Ishikawa (cell line): ENCODE measurements at regions not wholly inside any gene's neighbourhood (a gene's known extent, or its start where the extent isn't known, plus 50 kb on each side); places are given as distances from the start of the nearest gene placed in this dataset.

Source experiments
- CEBPB ChIP-seq: IDR thresholded peaks from 2 replicates; pipeline ENCODE4 v1.6.1; 2012
- CREB1 ChIP-seq: IDR thresholded peaks from 2 replicates; pipeline ENCODE4 v1.6.1; 2012; ENCODE audit warnings: low read depth
- EGR1 ChIP-seq: IDR thresholded peaks from 2 replicates; pipeline ENCODE4 v1.6.1; 2012
- EP300 ChIP-seq: IDR thresholded peaks from 2 replicates; pipeline ENCODE4 v1.6.1; 2012; ENCODE audit warnings: borderline replicate concordance
- RAD21 ChIP-seq: IDR thresholded peaks from 2 replicates; pipeline ENCODE4 v1.6.1; 2012; ENCODE audit warnings: low read depth
- REST ChIP-seq: IDR thresholded peaks from 2 replicates; pipeline ENCODE4 v1.6.1; 2012; ENCODE audit warnings: low read depth, mild to moderate bottlenecking
- TAF1 ChIP-seq: IDR thresholded peaks from 2 replicates; pipeline ENCODE4 v1.6.1; 2012; ENCODE audit warnings: low read depth, mild to moderate bottlenecking
- YY1 ChIP-seq: IDR thresholded peaks from 2 replicates; pipeline ENCODE4 v1.6.1; 2012; ENCODE audit warnings: low read depth
- TF ChIP-seq, protein P1 (sequence below): IDR thresholded peaks from 2 replicates; pipeline ENCODE4 v1.6.1; 2012

- no peak for TF ChIP-seq EGR1
- no peak for TF ChIP-seq EP300
- TF ChIP-seq YY1 = no peak
- TF ChIP-seq TAF1 = no peak
- TF ChIP-seq CEBPB = no peak
- TF ChIP-seq, protein P1, sequence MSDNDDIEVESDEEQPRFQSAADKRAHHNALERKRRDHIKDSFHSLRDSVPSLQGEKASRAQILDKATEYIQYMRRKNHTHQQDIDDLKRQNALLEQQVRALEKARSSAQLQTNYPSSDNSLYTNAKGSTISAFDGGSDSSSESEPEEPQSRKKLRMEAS = no peak
- TF ChIP-seq CREB1 = no peak
- no peak for TF ChIP-seq REST
- no peak for TF ChIP-seq RAD21
Measured at GRCh38 chr2:41950666-41950960, 97.2 kb upstream of the PKDCC start.
